Mesenchymal stem cell (in vitro differentiated cells and primary cell): ENCODE measurements at regions not wholly inside any gene's neighbourhood (a gene's known extent, or its start where the extent isn't known, plus 50 kb on each side); places are given as distances from the start of the nearest gene placed in this dataset.
A peak's percentile ranks its signal among the peaks of the same experiment; 100 is the strongest.

Source experiments
- DNase-seq: peaks from one replicate; pipeline ENCODE4 v3.0.0-alpha.2; 2013
- H2AFZ ChIP-seq: one replicate; pipeline ENCODE4 v1.6.1; 2013; ENCODE audit warnings: low read depth, mild to moderate bottlenecking, control low read depth, inconsistent platforms, low read length, moderate library complexity
- H2AK5ac ChIP-seq: 2 replicates; pipeline ENCODE4 v1.6.1; 2013; ENCODE audit warnings: low read length, moderate library complexity, mild to moderate bottlenecking, inconsistent platforms; ENCODE audit not compliant: severe bottlenecking
- H2BK120ac ChIP-seq: one replicate; pipeline ENCODE4 v1.6.1; 2013; ENCODE audit warnings: low read depth, mild to moderate bottlenecking, inconsistent platforms, low read length, moderate library complexity
- H2BK12ac ChIP-seq, 2 experiments: one replicate each; pipeline ENCODE4 v1.6.1; 2013; ENCODE audit warnings: inconsistent platforms in 2 of 2, low read length in 2 of 2, mild to moderate bottlenecking in 2 of 2, moderate library complexity in 2 of 2, control low read depth in 1 of 2
- H2BK15ac ChIP-seq: one replicate; pipeline ENCODE4 v1.6.1; 2013; ENCODE audit warnings: mild to moderate bottlenecking, low read depth, inconsistent platforms; ENCODE audit not compliant: poor library complexity, severe bottlenecking
- H2BK5ac ChIP-seq: 2 replicates; pipeline ENCODE4 v1.6.1; 2013; ENCODE audit warnings: low read depth, mild to moderate bottlenecking, low read length, control low read depth, inconsistent platforms; ENCODE audit not compliant: poor library complexity, severe bottlenecking
- H3K14ac ChIP-seq, 2 experiments: one replicate each; pipeline ENCODE4 v1.6.1; 2013; ENCODE audit warnings: inconsistent platforms in 2 of 2, low read length in 2 of 2, control low read depth in 1 of 2, mild to moderate bottlenecking in 1 of 2, moderate library complexity in 1 of 2
- H3K18ac ChIP-seq, 2 experiments: one replicate each; pipeline ENCODE4 v1.6.1; 2013; ENCODE audit warnings: inconsistent platforms in 2 of 2, low read length in 2 of 2, control low read depth in 1 of 2, low read depth in 1 of 2, mild to moderate bottlenecking in 1 of 2
- H3K23ac ChIP-seq, 2 experiments: one replicate each; pipeline ENCODE4 v1.6.1; 2013; ENCODE audit warnings: inconsistent platforms in 2 of 2, low read length in 2 of 2, mild to moderate bottlenecking in 2 of 2, moderate library complexity in 2 of 2, control low read depth in 1 of 2
- H3K27ac ChIP-seq: 2 replicates; pipeline ENCODE4 v1.5.1; 2013; ENCODE audit warnings: mild to moderate bottlenecking, moderate library complexity, low read length, control low read depth, inconsistent platforms; ENCODE audit not compliant: poor library complexity, severe bottlenecking
- H3K27me3 ChIP-seq, 2 experiments: 2 replicates each; pipeline versions ENCODE4 v1.6.1 to v1.7.0; 2013; ENCODE audit warnings: low read length in 2 of 2, mild to moderate bottlenecking in 2 of 2, moderate library complexity in 2 of 2, control low read depth in 1 of 2, inconsistent platforms in 1 of 2; ENCODE audit not compliant: control insufficient read depth in 1 of 2, insufficient read depth in 1 of 2
- H3K36me3 ChIP-seq, 2 experiments: 2 replicates each; pipeline versions ENCODE4 v1.6.1 to v1.7.0; 2013; ENCODE audit warnings: low read length in 2 of 2, control low read depth in 1 of 2, inconsistent platforms in 1 of 2, low read depth in 1 of 2, mild to moderate bottlenecking in 1 of 2; ENCODE audit not compliant: insufficient read depth in 2 of 2, control insufficient read depth in 1 of 2
- H3K4ac ChIP-seq, 2 experiments: one replicate each; pipeline ENCODE4 v1.6.1; 2013; ENCODE audit warnings: inconsistent platforms in 2 of 2, low read length in 2 of 2, mild to moderate bottlenecking in 2 of 2, moderate library complexity in 2 of 2, control low read depth in 1 of 2, low read depth in 1 of 2
- H3K4me1 ChIP-seq: 2 replicates; pipeline ENCODE4 v1.6.1; 2013; ENCODE audit warnings: low read depth, low read length, control low read depth; ENCODE audit not compliant: control insufficient read depth, insufficient read depth
- H3K4me2 ChIP-seq: 2 replicates; pipeline ENCODE4 v1.6.1; 2013; ENCODE audit warnings: low read length, mild to moderate bottlenecking, inconsistent platforms; ENCODE audit not compliant: poor library complexity, severe bottlenecking
- H3K4me3 ChIP-seq, 2 experiments: 2 replicates each; pipeline versions ENCODE4 v1.5.1 to v1.7.0; 2013; ENCODE audit warnings: low read length in 2 of 2, mild to moderate bottlenecking in 2 of 2, control low read depth in 1 of 2, low read depth in 1 of 2; ENCODE audit not compliant: insufficient read depth in 1 of 2
- H3K79me1 ChIP-seq: replicated peaks from 2 replicates; pipeline ENCODE4 v1.6.1; 2013; ENCODE audit warnings: mild to moderate bottlenecking, control low read depth, low read length, inconsistent platforms; ENCODE audit not compliant: poor library complexity, severe bottlenecking
- H3K9ac ChIP-seq: 2 replicates; pipeline ENCODE4 v1.7.0; 2013; ENCODE audit warnings: mild to moderate bottlenecking, low read length, moderate library complexity
- H3K9me3 ChIP-seq: 2 replicates; pipeline ENCODE4 v1.7.0; 2013; ENCODE audit warnings: mild to moderate bottlenecking, low read length; ENCODE audit not compliant: control insufficient read depth
- H4K8ac ChIP-seq: one replicate; pipeline ENCODE4 v1.6.1; 2013; ENCODE audit warnings: inconsistent platforms, mild to moderate bottlenecking, low read length, moderate library complexity
- H4K91ac ChIP-seq: one replicate; pipeline ENCODE4 v1.6.1; 2013; ENCODE audit warnings: mild to moderate bottlenecking, low read length, inconsistent platforms
- whole genome bisulfite sequencing: methylation state at CpG from one replicate; pipeline ENCODE4 v1.1.7; 2013; ENCODE audit warnings: mixed read lengths; 5-methylcytosine and 5-hydroxymethylcytosine counted together

DNA sequence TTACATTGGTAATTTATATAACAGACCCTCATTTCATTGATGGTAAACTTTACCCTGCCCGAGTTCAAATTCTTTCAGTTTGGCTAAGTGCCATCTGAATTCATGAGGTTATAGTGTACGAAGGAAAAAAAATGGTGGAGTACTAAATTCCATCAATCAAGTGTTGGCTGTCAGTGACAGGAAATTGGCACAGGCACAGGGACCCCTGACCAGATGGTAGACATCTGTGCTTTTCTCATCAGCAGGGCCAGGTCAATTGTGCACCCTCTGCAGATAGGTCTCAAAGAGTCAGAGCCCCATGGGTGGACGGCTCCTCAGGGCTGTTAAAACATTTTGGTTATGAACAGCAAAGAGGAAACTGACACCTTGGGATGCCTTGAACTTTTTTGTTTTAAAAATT, 439.2 kb downstream of the SETBP1 start:
- Histone ChIP-seq H3K27me3 (no peaks in the 10 kb centered on the region), H3K79me1 (no peaks in the 10 kb centered on the region), H4K8ac (no peak overlapping the region), H3K23ac (no peak overlapping the region), H3K4me1 (no peaks in the 10 kb centered on the region), H2AFZ (no peak overlapping the region), H3K14ac (no peak overlapping the region), H2BK15ac (no peak overlapping the region), H3K18ac (no peak overlapping the region), H3K4me2 (no peak overlapping the region), H3K36me3 (no peaks in the 10 kb centered on the region), H4K91ac (no peak overlapping the region), H2BK5ac (no peak overlapping the region), H3K9me3 (no peaks in the 10 kb centered on the region), H3K27ac (no peak overlapping the region), H3K4ac (no peak overlapping the region), H3K4me3 (no peak overlapping the region), H2AK5ac (no peak overlapping the region), H3K9ac (no peak overlapping the region), H2BK12ac (no peak overlapping the region), H2BK120ac (no peak overlapping the region)
- no peak for DNase-seq
- WGBS, result 53% methylated on average over 3 of the region's 3 CpGs

- H2AK5ac ChIP-seq, result no peak overlapping the region
- no peak overlapping the region for H4K8ac ChIP-seq
- no peak overlapping the region for H2BK5ac ChIP-seq
- H3K23ac ChIP-seq, result no peak overlapping the region
- no peaks in the 10 kb centered on the region for H3K79me1 ChIP-seq
- no peak overlapping the region for H3K4ac ChIP-seq
- no peak overlapping the region for H2BK12ac ChIP-seq
- H3K9me3 ChIP-seq, result no peaks in the 10 kb centered on the region
- no peak overlapping the region for H2BK120ac ChIP-seq
- no peak overlapping the region for H3K27ac ChIP-seq
- no peak overlapping the region for H3K14ac ChIP-seq
- H4K91ac ChIP-seq, result no peak overlapping the region
- no peak overlapping the region for H2BK15ac ChIP-seq
- no peak overlapping the region for H2AFZ ChIP-seq
- H3K27me3 ChIP-seq, result no peaks in the 10 kb centered on the region
- H3K4me2 ChIP-seq, result no peak overlapping the region
- WGBS, result 94% methylated on average over 1 of the region's 1 CpG
- H3K4me1 ChIP-seq, result no peaks in the 10 kb centered on the region
- no peak overlapping the region for H3K9ac ChIP-seq
- no peak overlapping the region for H3K4me3 ChIP-seq
- DNase-seq, result no peak
- no peak overlapping the region for H3K18ac ChIP-seq
- no peaks in the 10 kb centered on the region for H3K36me3 ChIP-seq
These were observed 440.5 kb downstream of the SETBP1 start for GRCh38 chr18:45121146-45121545.

DNA sequence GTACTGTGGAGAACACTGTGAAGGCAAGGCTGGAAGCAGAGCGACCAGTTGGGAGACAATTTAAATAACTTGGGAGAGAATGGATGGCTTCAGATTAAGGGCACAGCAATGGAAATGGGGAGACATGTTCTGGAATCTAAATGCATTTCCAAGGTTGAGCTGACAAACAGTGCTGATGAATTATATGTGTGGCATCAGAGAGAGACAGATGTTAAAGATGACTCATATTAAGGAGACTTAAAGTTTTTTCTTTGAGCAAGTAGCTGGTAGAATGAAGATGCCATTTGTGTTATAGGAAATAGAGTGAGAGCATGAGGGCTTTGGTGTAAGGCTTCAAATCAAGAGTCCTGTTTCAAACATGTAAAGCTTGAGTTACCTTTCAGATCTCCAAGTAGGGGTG, 441.8 kb downstream of the SETBP1 start:
- WGBS, result 85% methylated on average over 1 of the region's 1 CpG
- H3K27ac ChIP-seq, result no peak overlapping the region
- no peak overlapping the region for H2BK5ac ChIP-seq
- no peaks in the 10 kb centered on the region for H3K36me3 ChIP-seq
- H3K9ac ChIP-seq, result no peak overlapping the region
- no peak overlapping the region for H3K18ac ChIP-seq
- no peak overlapping the region for H2AFZ ChIP-seq
- no peak overlapping the region for H3K23ac ChIP-seq
- H4K8ac ChIP-seq, result no peak overlapping the region
- H2BK12ac ChIP-seq, result no peak overlapping the region
- H3K9me3 ChIP-seq, result no peaks in the 10 kb centered on the region
- no peaks in the 10 kb centered on the region for H3K79me1 ChIP-seq
- H3K4me2 ChIP-seq, result no peak overlapping the region
- peak; percentile 16 for DNase-seq
- H3K4me1 ChIP-seq, result no peaks in the 10 kb centered on the region
- no peak overlapping the region for H2BK15ac ChIP-seq
- H4K91ac ChIP-seq, result no peak overlapping the region
- H2AK5ac ChIP-seq, result no peak overlapping the region
- no peak overlapping the region for H3K4me3 ChIP-seq
- H3K4ac ChIP-seq, result no peak overlapping the region
- H3K27me3 ChIP-seq, result no peaks in the 10 kb centered on the region
- no peak overlapping the region for H2BK120ac ChIP-seq
- H3K14ac ChIP-seq, result no peak overlapping the region

DNA sequence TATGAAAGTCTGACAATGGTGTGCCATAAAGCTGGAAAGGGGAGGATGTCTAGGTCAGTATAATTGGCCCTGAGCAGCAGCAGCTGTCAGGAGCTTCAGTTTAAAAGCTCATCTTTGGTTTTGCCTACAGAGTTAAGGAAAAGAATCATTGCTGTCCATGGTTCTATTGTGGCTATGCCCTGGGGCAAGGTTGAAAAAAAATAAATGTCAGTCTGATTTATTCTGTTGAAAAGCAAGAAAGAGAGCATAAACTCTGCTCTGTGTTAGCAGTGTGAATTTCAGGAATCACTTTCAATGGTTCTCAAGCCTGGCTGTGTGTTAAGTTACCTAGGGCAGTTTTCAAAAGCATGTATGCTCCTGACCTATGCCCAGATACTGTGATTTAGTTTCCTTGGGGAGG, 446.7 kb downstream of the SETBP1 start:
- Histone ChIP-seq H3K4ac (no peak overlapping the region), H2BK5ac (no peak overlapping the region), H4K91ac (no peak overlapping the region), H3K14ac (no peak overlapping the region), H2AK5ac (no peak overlapping the region), H3K4me1 (no peaks in the 10 kb centered on the region), H3K18ac (no peak overlapping the region), H3K9ac (no peak overlapping the region), H3K27ac (no peak overlapping the region), H2BK120ac (no peak overlapping the region), H2BK15ac (no peak overlapping the region), H3K27me3 (no peaks in the 10 kb centered on the region), H2AFZ (no peak overlapping the region), H2BK12ac (no peak overlapping the region), H4K8ac (no peak overlapping the region), H3K4me3 (no peak overlapping the region), H3K9me3 (no peaks in the 10 kb centered on the region), H3K79me1 (no peaks in the 10 kb centered on the region), H3K23ac (no peak overlapping the region), H3K36me3 (no peaks in the 10 kb centered on the region), H3K4me2 (no peak overlapping the region)
- DNase-seq, result no peak
